DND-41 (cell line): ENCODE measurements at regions not wholly inside any gene's neighbourhood (a gene's known extent, or its start where the extent isn't known, plus 50 kb on each side); places are given as distances from the start of the nearest gene placed in this dataset.

ENCODE experiments used
- EZH2 ChIP-seq: IDR thresholded peaks from 3 replicates; pipeline ENCODE4 v1.6.1; 2012; ENCODE audit warnings: borderline replicate concordance, low read depth, mild to moderate bottlenecking, moderate library complexity, low read length, inconsistent platforms; ENCODE audit not compliant: severe bottlenecking
- TF ChIP-seq, protein P1 (sequence below): IDR thresholded peaks from 2 replicates; pipeline ENCODE4 v1.5.1; 2012; ENCODE audit warnings: borderline replicate concordance, low read length, moderate library complexity, mild to moderate bottlenecking; ENCODE audit not compliant: poor library complexity, severe bottlenecking; ENCODE audit errors: extremely low read depth

DNA sequence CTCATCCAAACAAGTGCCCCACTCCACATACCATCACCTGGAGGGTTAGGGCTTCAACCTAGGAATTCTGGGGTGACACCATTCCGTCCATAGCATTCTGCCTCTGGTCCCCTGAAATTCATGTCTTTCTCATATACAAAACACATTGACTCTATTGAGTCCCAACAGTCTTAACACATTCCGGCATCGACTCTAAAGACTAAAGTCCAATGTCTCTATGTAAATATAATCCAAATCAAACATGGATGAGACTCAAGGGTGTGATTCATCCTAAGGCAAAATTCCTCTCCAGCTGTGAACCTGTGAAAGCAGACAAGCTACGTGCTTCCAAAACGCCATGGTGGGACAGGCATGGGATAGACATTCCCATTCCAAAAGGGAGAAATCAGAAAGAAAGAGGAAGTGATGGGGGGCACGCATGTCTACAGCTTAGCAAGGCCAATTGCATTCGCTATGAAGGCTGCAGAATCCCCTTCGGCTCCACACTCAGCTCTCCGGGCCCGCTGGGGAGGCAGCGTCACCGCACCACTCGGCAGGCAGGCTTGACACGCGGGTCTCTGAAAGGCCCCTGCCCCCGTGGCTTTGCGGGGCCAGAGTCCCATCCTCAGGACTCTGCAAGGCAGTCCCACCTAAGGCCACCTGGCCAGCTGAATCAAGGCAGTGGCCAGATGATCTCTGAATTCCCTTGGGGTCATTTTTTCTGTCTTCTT lies 53.2 kb downstream of the ADRA2C start:
- TF ChIP-seq, protein P1, sequence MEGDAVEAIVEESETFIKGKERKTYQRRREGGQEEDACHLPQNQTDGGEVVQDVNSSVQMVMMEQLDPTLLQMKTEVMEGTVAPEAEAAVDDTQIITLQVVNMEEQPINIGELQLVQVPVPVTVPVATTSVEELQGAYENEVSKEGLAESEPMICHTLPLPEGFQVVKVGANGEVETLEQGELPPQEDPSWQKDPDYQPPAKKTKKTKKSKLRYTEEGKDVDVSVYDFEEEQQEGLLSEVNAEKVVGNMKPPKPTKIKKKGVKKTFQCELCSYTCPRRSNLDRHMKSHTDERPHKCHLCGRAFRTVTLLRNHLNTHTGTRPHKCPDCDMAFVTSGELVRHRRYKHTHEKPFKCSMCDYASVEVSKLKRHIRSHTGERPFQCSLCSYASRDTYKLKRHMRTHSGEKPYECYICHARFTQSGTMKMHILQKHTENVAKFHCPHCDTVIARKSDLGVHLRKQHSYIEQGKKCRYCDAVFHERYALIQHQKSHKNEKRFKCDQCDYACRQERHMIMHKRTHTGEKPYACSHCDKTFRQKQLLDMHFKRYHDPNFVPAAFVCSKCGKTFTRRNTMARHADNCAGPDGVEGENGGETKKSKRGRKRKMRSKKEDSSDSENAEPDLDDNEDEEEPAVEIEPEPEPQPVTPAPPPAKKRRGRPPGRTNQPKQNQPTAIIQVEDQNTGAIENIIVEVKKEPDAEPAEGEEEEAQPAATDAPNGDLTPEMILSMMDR: no peak
- TF ChIP-seq EZH2: no peak
